Smooth muscle cell (in vitro differentiated cells): ENCODE measurements at regions not wholly inside any gene's neighbourhood (a gene's known extent, or its start where the extent isn't known, plus 50 kb on each side); places are given as distances from the start of the nearest gene placed in this dataset.

ENCODE experiments used
- DNase-seq: peaks from one replicate; lab custom pipeline; 2025; ENCODE audit not compliant: unreplicated experiment; lab: John Stamatoyannopoulos, UW
- H2AFZ ChIP-seq: fragments of 200-600 bp; sonication (generic); 2 replicates; pipeline ENCODE4 v1.6.0; 2016; ENCODE audit warnings: antibody characterized with exemption, low read depth, mild to moderate bottlenecking
- H3F3A ChIP-seq: fragments of 200-600 bp; sonication (generic); 2 replicates; pipeline ENCODE4 v1.6.0; 2017; ENCODE audit warnings: antibody characterized with exemption, low read depth
- H3K27ac ChIP-seq: fragments of 200-600 bp; sonication (generic); 2 replicates; pipeline ENCODE4 v1.5.1; 2016; ENCODE audit warnings: low read depth, mild to moderate bottlenecking
- H3K27me3 ChIP-seq: fragments of 200-600 bp; sonication (generic); 2 replicates; pipeline ENCODE4 v1.6.1; 2016; ENCODE audit warnings: low read depth, mild to moderate bottlenecking
- H3K36me3 ChIP-seq: fragments of 200-600 bp; sonication (generic); 2 replicates; pipeline ENCODE4 v1.5.1; 2016; ENCODE audit warnings: low read depth
- H3K4me1 ChIP-seq: fragments of 200-600 bp; sonication (generic); 2 replicates; pipeline ENCODE4 v1.5.1; 2016; ENCODE audit warnings: low read depth
- H3K4me2 ChIP-seq: fragments of 200-600 bp; sonication (generic); 2 replicates; pipeline ENCODE4 v1.6.0; 2016; ENCODE audit warnings: mild to moderate bottlenecking
- H3K4me3 ChIP-seq: fragments of 200-600 bp; sonication (generic); 2 replicates; pipeline ENCODE4 v1.5.1; 2016; ENCODE audit warnings: mild to moderate bottlenecking
- H3K79me2 ChIP-seq: fragments of 200-600 bp; sonication (generic); 2 replicates; pipeline ENCODE4 v1.6.0; 2016; ENCODE audit warnings: low read depth, mild to moderate bottlenecking
- H3K9ac ChIP-seq: fragments of 200-600 bp; sonication (generic); 2 replicates; pipeline ENCODE4 v1.6.0; 2016; ENCODE audit warnings: low read depth
- H3K9me3 ChIP-seq: fragments of 200-600 bp; sonication (generic); replicated peaks from 2 replicates; pipeline ENCODE4 v1.5.1; 2016; ENCODE audit warnings: low read depth
- H4K20me1 ChIP-seq: fragments of 200-600 bp; sonication (generic); 2 replicates; pipeline ENCODE4 v1.6.0; 2016; ENCODE audit warnings: low read depth
- CTCF ChIP-seq: fragments of 200-600 bp; sonication (generic); IDR thresholded peaks from 2 replicates; pipeline ENCODE4 v1.5.1; 2017; ENCODE audit warnings: borderline replicate concordance, mild to moderate bottlenecking, antibody characterized with exemption; ENCODE audit not compliant: insufficient read depth, poor library complexity, severe bottlenecking
- WGBS: methylation state at CpG from one replicate; pipeline ENCODE4 v1.1.7; 2016; ENCODE audit warnings: low lambda C conversion rate; 5-methylcytosine and 5-hydroxymethylcytosine counted together

GRCh38 chr18:78511666-78512601, 467.7 kb upstream of the SALL3 start:
- no peaks in the 10 kb centered on the region for H3K4me1 ChIP-seq
- no peaks in the 10 kb centered on the region for H3K79me2 ChIP-seq
- H3K9ac ChIP-seq, result no peak overlapping the region
- H2AFZ ChIP-seq, result no peak overlapping the region
- no peaks in the 10 kb centered on the region for H4K20me1 ChIP-seq
- H3K4me2 ChIP-seq, result no peak overlapping the region
- H3K36me3 ChIP-seq, result no peaks in the 10 kb centered on the region
- H3K4me3 ChIP-seq, result no peak overlapping the region
- no peaks in the 10 kb centered on the region for H3K9me3 ChIP-seq
- H3K27me3 ChIP-seq, result no peaks in the 10 kb centered on the region
- no peaks in the 10 kb centered on the region for H3F3A ChIP-seq
- DNase-seq, result no peak
- no peak overlapping the region for H3K27ac ChIP-seq
- WGBS, result 91% methylated on average over 24 of the region's 24 CpGs
- TF ChIP-seq CTCF, result no peak

- no peaks in the 10 kb centered on the region for H3K9me3 ChIP-seq
- H3K4me3 ChIP-seq, result no peak overlapping the region
- WGBS, result 89% methylated on average over 24 of the region's 24 CpGs
- no peaks in the 10 kb centered on the region for H3K36me3 ChIP-seq
- DNase-seq, result no peak
- H3K4me1 ChIP-seq, result no peaks in the 10 kb centered on the region
- TF ChIP-seq CTCF, result no peak
- no peak overlapping the region for H2AFZ ChIP-seq
- no peaks in the 10 kb centered on the region for H3K27me3 ChIP-seq
- no peak overlapping the region for H3K9ac ChIP-seq
- no peak overlapping the region for H3K27ac ChIP-seq
- H3F3A ChIP-seq, result no peaks in the 10 kb centered on the region
- H3K79me2 ChIP-seq, result no peaks in the 10 kb centered on the region
- no peak overlapping the region for H3K4me2 ChIP-seq
- no peaks in the 10 kb centered on the region for H4K20me1 ChIP-seq
These were observed 464.5 kb upstream of the SALL3 start for GRCh38 chr18:78514910-78515670.

GRCh38 chr18:78517328-78517727, 462.3 kb upstream of the SALL3 start:
- H2AFZ ChIP-seq, result no peak overlapping the region
- 96% methylated on average over 18 of the region's 22 CpGs for WGBS
- H3F3A ChIP-seq, result no peaks in the 10 kb centered on the region
- DNase-seq, result no peak
- no peak for TF ChIP-seq CTCF
- H3K4me2 ChIP-seq, result no peak overlapping the region
- H3K36me3 ChIP-seq, result no peaks in the 10 kb centered on the region
- H3K4me1 ChIP-seq, result no peaks in the 10 kb centered on the region
- no peak overlapping the region for H3K9ac ChIP-seq
- no peak overlapping the region for H3K27ac ChIP-seq
- no peak overlapping the region for H3K4me3 ChIP-seq
- no peaks in the 10 kb centered on the region for H3K27me3 ChIP-seq
- no peaks in the 10 kb centered on the region for H3K9me3 ChIP-seq
- H3K79me2 ChIP-seq, result no peaks in the 10 kb centered on the region
- no peaks in the 10 kb centered on the region for H4K20me1 ChIP-seq
